Stimulated activated naive CD8-positive, alpha-beta T cell treated with anti-CD3 and anti-CD28 coated beads, Interleukin-15, Interleukin-2, amounts not matched to agents 100 U/mL and 50 U/mL, for 24 hours (primary cell): ENCODE measurements at regions not wholly inside any gene's neighbourhood (a gene's known extent, or its start where the extent isn't known, plus 50 kb on each side); places are given as distances from the start of the nearest gene placed in this dataset.
A peak's percentile ranks its signal among the peaks of the same experiment; 100 is the strongest.

Experiments used
- ATAC-seq: fragments of 150-1000 bp; cut with Tn5 transposase; one replicate; pipeline ENCODE4 v1.10.0; 2021
- DNase-seq: peaks from one replicate; pipeline ENCODE4 v3.0.0; 2021

- ATAC-seq (no peak), DNase-seq (no peak)
Measured at GRCh38 chr10:25661632-25662031, 272.4 kb upstream of the MYO3A start.

DNA sequence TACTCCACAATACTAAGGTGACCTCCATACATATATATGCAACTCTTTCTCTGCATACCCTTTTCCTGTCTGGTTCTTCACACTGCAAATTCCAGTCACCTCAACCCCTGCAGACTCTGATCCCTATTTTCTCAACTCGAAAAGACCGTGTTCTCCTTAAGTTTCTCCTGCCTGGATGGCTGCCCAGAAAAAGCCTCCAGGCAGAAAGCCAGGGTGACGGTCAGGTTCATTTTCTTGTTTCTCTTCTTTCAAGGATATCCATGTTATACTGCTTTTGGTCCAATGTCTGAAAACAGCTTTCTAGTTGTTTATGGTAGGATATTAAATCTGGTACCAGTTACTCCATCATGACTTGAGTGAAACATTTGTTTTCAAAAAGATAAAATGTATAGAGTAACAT lies 267.8 kb upstream of the MYO3A start:
- ATAC-seq, result no peak
- no peak for DNase-seq

- DNase-seq, result no peak
- no peak for ATAC-seq
Measured at GRCh38 chr10:25675204-25675603, 258.8 kb upstream of the MYO3A start.

DNA sequence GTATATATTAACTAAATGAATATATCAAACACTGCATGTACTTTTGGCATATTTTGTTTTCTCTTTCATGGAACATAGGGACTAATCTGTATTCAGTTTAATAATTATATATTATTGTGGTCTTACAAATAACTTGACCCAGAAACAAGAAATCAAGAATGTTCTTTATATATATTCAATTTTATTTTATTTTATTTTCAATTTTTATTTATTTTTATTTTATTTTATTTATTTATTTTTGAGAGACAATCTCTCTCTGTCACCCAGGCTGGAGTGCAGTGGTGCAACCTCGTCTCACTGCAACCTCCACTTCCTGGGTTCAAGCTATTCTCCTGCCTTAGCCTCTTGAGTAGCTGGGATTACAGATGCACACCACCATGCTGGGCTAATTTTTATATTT lies 258.4 kb upstream of the MYO3A start:
- DNase-seq (no peak), ATAC-seq (no peak)

GRCh38 chr10:25678220-25678619 lies 255.8 kb upstream of the MYO3A start:
- no peak for DNase-seq
- ATAC-seq, result no peak

DNA sequence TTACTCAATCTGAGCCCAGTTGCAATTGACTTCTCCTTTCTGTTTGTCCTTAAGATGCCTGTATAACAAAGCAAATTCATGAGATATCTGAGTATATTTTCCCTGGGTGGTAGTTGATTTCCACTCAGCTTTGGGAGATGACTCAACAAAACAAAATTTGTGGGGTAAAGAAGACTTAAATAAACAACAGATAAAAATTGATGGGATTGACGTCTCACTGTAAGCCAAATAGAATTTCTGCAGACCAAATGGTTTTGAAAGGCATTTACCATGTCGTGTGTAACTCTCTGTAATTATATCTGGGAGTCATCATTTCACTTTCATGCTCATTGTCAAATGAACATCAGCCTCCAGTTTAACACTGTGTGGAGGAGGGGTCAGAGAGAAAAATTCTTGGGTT lies 255.4 kb upstream of the MYO3A start:
- DNase-seq (no peak), ATAC-seq (no peak)

DNA sequence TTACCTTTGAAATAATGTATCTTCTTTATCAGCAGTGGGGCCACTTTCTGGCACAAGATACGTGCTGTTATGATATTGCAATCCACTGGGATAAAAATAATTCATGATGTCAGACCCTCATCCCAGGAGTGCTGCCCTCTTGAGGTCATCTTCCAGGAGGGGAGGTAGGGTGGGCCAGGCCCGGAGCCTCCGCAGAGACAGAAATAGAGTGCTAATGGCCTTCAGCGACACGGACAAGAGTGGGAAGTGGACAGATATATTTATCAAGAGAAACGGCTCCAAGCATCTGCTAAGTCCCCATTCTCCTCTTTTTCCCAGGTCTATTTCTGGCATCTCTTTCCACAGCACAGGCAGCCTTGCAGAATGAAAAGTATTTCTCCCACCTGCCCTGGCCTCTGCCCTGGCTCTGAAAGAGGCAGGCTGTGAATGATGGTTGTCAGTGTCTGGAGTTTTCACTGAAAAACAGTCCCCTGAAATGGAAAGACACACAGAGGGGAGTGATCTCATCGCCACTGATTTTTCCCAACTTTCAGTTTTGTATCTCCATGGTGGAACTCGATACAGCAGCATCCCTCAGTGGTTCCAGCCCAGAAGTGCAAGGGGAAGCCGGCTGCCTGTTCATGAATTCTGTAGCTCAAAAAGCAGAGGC lies 251.7 kb upstream of the MYO3A start:
- DNase-seq, result no peak
- no peak for ATAC-seq

DNA sequence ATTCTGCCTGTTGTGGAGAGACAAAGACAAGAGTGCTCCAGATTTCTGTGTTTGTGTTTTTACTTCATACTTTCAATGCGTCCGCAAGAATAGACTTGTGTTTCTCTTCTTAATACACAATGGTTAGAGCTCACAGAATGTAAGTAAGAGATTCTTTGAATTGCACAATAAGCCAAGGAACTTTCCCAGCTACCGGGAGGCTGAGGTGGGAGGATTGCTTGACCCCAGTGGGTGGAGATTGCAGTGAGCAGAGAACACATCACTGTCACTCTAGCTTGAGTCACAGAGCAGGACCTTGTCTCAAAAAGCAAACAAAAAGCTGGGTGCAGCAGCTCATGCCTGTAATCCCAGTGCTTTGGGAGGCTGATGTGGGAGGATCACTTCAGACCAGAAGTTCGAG lies 250.7 kb upstream of the MYO3A start:
- no peak for DNase-seq
- no peak for ATAC-seq

DNA sequence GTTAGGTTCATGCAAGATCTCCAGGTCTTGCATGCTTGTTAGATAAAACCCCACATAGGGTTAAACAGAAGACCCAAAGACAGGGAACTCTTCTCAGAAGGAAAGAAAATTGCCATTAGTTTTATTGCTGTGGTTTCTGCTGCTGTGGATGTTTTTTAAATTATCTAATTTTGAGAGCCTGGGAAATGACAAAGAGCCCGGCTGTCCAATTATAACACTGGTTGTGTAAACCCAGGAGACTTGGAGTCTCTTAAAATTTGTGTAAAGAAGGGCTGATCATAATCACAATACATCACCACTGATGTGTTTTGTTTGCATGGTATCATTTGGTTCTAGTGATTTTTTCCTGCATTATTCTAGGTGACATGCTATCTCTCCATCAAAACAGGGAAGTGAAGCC lies 246.5 kb upstream of the MYO3A start:
- ATAC-seq, result no peak
- DNase-seq, result no peak

GRCh38 chr10:25689346-25690100 lies 244.5 kb upstream of the MYO3A start:
- DNase-seq, result no peak
- ATAC-seq, result no peak

GRCh38 chr10:25692761-25693160 lies 241.3 kb upstream of the MYO3A start:
- DNase-seq, result no peak
- no peak for ATAC-seq

DNA sequence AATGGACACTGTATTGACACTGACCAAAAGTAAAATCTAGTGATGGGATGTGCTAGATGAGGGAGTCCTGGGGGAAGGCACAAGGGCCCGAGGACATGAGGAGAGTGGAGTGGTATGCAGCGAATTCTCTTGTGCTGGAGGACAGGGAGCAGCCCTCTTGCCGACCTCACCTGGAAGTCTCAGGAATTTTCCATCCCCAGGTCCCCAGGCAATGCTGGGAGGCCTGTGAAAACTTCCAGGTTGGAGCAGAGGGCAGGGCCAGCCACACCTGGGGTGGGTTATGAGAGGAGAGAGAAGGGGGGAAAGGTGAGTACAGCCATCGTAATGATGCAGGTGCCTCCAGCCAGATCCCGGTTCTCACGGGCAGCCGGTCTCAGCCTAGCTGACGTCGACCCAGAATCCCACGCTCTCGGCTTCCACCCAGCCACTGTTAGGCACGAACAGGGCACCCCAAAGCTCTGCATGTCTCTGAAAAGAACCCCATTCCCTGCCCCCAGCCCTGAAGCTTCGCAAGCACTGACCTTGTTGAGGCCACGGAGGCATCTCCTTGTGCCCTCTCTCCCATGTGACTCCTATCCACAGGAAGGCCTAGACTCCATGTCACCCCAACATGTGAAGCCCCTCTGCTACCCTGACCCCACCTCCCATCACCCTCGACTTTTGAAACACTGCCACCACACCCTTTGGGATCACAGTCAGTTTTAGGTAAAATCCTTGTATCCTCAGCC lies 239.7 kb upstream of the MYO3A start:
- DNase-seq (no peak), ATAC-seq (no peak)

GRCh38 chr10:25694971-25695370 lies 239.1 kb upstream of the MYO3A start:
- peak; percentile 40 for ATAC-seq
- DNase-seq, result no peak

DNA sequence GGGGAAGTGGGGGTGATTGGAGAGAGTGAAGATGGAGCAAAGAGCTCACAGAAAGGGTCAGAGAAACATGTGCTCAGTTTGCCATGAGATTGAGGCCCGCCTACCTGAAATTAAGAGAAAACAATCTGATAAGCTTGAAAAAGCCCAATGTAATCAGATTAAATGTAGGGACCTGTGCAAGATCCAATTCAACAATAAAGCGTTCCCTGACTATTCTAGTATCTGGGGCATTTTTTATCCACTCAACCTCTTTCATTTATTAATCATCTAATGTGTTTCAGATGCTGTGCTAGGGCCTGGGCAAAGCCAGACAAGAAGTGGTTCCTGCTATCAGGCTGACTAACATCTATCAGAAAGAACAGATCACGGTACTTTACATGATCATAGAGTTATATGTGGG lies 238.4 kb upstream of the MYO3A start:
- no peak for ATAC-seq
- DNase-seq, result no peak

GRCh38 chr10:25696013-25696708 lies 237.9 kb upstream of the MYO3A start:
- DNase-seq (no peak), ATAC-seq (no peak)

- DNase-seq (no peak), ATAC-seq (no peak)
Measured at GRCh38 chr10:25697412-25697811, 236.6 kb upstream of the MYO3A start.

GRCh38 chr10:25698638-25699037 lies 235.4 kb upstream of the MYO3A start:
- DNase-seq, result no peak
- ATAC-seq, result no peak

GRCh38 chr10:25699631-25700030 lies 234.4 kb upstream of the MYO3A start:
- DNase-seq (no peak), ATAC-seq (no peak)

GRCh38 chr10:25701652-25702051 lies 232.4 kb upstream of the MYO3A start:
- DNase-seq (no peak), ATAC-seq (no peak)

DNA sequence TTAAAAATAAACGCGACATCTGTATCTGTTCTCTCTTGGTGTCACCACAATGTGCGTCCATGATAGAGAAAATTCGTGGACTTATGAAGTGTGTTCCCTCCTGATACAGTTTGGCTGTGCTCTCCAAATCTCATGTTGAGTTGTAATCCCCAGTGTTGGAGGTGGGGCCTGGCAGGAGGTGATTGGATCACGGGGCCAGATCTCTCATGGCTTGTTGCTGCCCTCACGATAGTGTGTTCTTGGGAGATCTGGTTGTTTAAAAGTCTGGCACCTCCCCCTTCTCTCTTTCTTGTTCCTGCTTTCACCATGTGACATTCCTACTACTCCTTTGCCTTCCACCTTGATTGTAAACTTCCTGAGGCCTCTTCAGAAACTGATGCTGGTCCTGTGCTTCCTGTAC lies 229.4 kb upstream of the MYO3A start:
- DNase-seq, result no peak
- ATAC-seq, result no peak

DNA sequence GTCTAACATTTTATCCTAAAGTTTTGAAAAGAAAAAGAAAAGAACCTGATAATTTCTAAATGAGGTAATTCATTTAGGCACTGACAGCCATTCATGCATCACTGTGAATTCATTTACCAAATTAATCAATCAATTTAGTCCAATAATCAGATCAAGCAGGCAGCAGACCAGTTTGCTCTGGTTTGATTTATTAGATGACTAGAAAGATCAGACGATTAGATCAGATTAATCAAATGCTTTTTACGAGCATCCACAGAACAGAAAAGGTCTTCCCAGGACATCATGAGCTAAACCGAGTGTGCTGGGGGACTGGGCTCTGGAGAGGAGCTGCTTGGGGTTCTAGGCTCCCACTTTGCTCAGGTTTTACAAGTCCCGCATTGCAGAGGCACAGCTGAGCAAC lies 226.5 kb upstream of the MYO3A start:
- no peak for ATAC-seq
- no peak for DNase-seq

DNA sequence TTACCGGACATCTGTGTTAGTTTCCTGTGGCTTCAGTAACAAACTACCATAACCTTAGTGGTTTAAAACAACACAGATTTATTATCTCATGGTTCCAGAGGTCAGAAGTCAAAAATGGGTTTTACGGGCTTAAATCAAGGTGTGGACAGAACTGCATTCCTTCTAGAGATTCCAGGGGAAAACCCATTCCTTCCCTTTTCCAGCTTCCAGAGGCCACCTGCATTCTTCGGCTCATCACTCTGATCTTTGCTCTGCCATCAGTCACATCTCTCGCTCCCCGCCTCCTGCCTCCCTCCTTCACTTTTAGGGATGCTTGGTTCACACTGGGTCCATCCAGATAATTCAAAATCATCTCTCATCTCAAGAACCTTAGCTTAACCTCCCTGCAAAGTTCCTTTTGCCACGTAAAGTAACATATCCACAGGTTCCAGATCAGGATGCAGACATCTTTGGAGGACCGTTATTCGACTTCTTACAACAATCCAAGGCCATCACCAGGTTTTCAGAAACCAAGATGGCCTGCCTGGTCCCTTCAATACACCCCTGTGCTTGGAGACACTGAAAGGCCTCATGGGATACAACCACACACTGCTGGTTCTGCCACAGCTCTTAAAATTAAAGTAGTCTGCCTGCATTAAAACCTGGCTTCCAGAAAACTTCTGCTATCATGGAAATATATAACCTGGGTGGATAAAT lies 225.9 kb upstream of the MYO3A start:
- no peak for ATAC-seq
- no peak for DNase-seq
